CD4-positive, CD25-positive, alpha-beta regulatory T cell (primary cell): ENCODE measurements at regions not wholly inside any gene's neighbourhood (a gene's known extent, or its start where the extent isn't known, plus 50 kb on each side); places are given as distances from the start of the nearest gene placed in this dataset.

Experiments used
- ATAC-seq, 2 donors: fragments of 150-1000 bp; cut with Tn5 transposase; one replicate each; pipeline ENCODE4 v1.10.0; 2021; ENCODE audit warnings: low read depth in 2 of 2, moderate number of reproducible peaks in 2 of 2, moderate library complexity in 1 of 2
- DNase-seq, 3 donors: peaks; one replicate each; pipeline versions ENCODE4 v3.0.0 to v3.0.0-alpha.2; 2012 to 2022; ENCODE audit warnings: mixed read lengths in 1 of 3
- H3K27ac ChIP-seq: one replicate; pipeline ENCODE4 v1.7.0; 2013; ENCODE audit warnings: mild to moderate bottlenecking, low read length; ENCODE audit not compliant: insufficient read depth, poor library complexity, severe bottlenecking
- H3K27me3 ChIP-seq: one replicate; pipeline ENCODE4 v1.7.0; 2013; ENCODE audit warnings: low read length; ENCODE audit not compliant: control insufficient read depth, insufficient read depth
- H3K36me3 ChIP-seq: one replicate; pipeline ENCODE4 v1.7.0; 2013; ENCODE audit warnings: mild to moderate bottlenecking, low read length, moderate library complexity; ENCODE audit not compliant: control insufficient read depth, insufficient read depth
- H3K4me1 ChIP-seq: 2 replicates; pipeline ENCODE4 v1.7.0; 2013; ENCODE audit warnings: mild to moderate bottlenecking, low read length; ENCODE audit not compliant: insufficient read depth, control insufficient read depth, poor library complexity, severe bottlenecking
- H3K4me3 ChIP-seq: one replicate; pipeline ENCODE4 v1.7.0; 2013; ENCODE audit warnings: low read depth, mild to moderate bottlenecking, low read length, moderate library complexity
- H3K9me3 ChIP-seq, 2 experiments: 1 replicate in 1 of 2; 2 replicates in 1 of 2; pipeline ENCODE4 v1.7.0; 2013; ENCODE audit warnings: low read length in 2 of 2, mild to moderate bottlenecking in 1 of 2, moderate library complexity in 1 of 2; ENCODE audit not compliant: control insufficient read depth in 2 of 2
- H3K27ac Mint-ChIP-seq, 3 donors: one replicate each; pipeline ENCODE4 v1.8.0; 2020 to 2022; ENCODE audit warnings: mild to moderate bottlenecking in 3 of 3, mixed read lengths in 3 of 3, moderate library complexity in 2 of 3
- H3K27me3 Mint-ChIP-seq: one replicate; pipeline ENCODE4 v1.8.0; 2022; ENCODE audit warnings: mild to moderate bottlenecking, mixed read lengths
- H3K36me3 Mint-ChIP-seq: one replicate; pipeline ENCODE4 v1.8.0; 2020; ENCODE audit warnings: mixed read lengths
- H3K4me1 Mint-ChIP-seq, 4 donors: one replicate each; pipeline ENCODE4 v1.8.0; 2020 to 2022; ENCODE audit warnings: mixed read lengths in 4 of 4, mild to moderate bottlenecking in 1 of 4
- H3K4me3 Mint-ChIP-seq, 4 donors: one replicate each; pipeline ENCODE4 v1.8.0; 2020 to 2022; ENCODE audit warnings: mild to moderate bottlenecking in 4 of 4, mixed read lengths in 4 of 4, moderate library complexity in 3 of 4
- H3K9me3 Mint-ChIP-seq, 7 donors: one replicate each; pipeline ENCODE4 v1.8.0; 2020 to 2022; ENCODE audit warnings: mixed read lengths in 7 of 7, mild to moderate bottlenecking in 3 of 7, moderate library complexity in 2 of 7

DNA sequence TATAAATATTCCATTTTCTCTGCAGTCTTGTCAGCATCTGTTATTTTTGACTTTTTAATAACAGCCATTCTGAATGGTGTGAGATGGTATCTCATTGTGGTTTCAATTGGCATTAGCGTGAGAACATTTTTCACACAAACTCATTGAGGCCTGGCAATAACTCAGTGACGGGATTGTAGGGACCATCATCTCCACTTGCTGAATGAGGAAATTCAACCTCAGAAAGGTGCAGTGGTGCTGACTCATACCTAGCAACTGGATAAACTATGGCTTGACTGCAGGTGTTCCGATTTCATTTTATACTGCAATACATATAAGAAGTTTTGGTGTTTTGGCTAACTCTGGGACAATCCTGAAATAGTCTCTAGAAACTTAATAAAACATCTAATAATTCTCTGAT lies 88.3 kb upstream of the DDIT4L start:
- Histone ChIP-seq H3K4me3 (no peak overlapping the region), H3K27me3 (no peaks in the 10 kb centered on the region), H3K36me3 (no peaks in the 10 kb centered on the region), H3K4me1 (no peaks in the 10 kb centered on the region), H3K9me3 (no peaks in the 10 kb centered on the region), H3K27ac (no peak overlapping the region)
- peaks cover under 1% of the 10 kb centered on the region for H3K27me3 Mint-ChIP-seq
- ATAC-seq, result no peak
- H3K9me3 Mint-ChIP-seq, result peaks cover 0 to 3% (median 0%) of the 10 kb centered on the region in 7 donors
- no peaks in the 10 kb centered on the region for H3K4me1 Mint-ChIP-seq
- no peak overlapping the region for H3K4me3 Mint-ChIP-seq
- no peak for DNase-seq
- H3K27ac Mint-ChIP-seq, result no peak overlapping the region
- H3K36me3 Mint-ChIP-seq, result no peaks in the 10 kb centered on the region

- Mint-ChIP-seq H3K4me1 (no peaks in the 10 kb centered on the region), H3K9me3 (peaks cover 0 to 11% (median 2%) of the 10 kb centered on the region in 7 donors), H3K27me3 (peaks cover 12% of the 10 kb centered on the region), H3K4me3 (no peak overlapping the region), H3K36me3 (no peaks in the 10 kb centered on the region), H3K27ac (no peak overlapping the region)
- DNase-seq, result no peak
- H3K27ac ChIP-seq, result no peak overlapping the region
- no peak for ATAC-seq
- no peaks in the 10 kb centered on the region for H3K27me3 ChIP-seq
- no peak overlapping the region for H3K4me3 ChIP-seq
- H3K9me3 ChIP-seq, result no peaks in the 10 kb centered on the region
- H3K36me3 ChIP-seq, result no peaks in the 10 kb centered on the region
- H3K4me1 ChIP-seq, result no peaks in the 10 kb centered on the region
Observed at GRCh38 chr4:100269446-100269845, 79.2 kb upstream of the DDIT4L start.

DNA sequence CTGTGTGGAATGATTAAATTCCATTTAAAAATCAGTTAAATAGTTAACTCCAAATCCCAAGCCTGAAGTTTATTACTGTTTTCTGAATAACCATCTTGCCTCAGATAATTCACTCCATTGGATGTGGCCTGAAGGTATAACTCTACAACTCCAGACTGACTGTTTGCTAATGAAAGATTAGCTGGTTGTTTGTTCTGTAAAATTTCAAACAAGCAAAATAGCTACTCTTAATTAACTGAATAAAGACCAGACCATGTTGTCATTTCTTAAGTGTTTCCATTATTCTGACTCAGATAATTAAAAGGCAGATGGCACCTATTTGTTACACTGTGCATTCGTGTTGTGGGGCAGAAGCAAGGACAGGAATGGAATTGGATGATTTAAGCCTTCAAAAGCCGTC lies 78.5 kb upstream of the DDIT4L start:
- no peaks in the 10 kb centered on the region for H3K36me3 ChIP-seq
- H3K27ac ChIP-seq, result no peak overlapping the region
- Mint-ChIP-seq H3K36me3 (no peaks in the 10 kb centered on the region), H3K27me3 (peaks cover 12% of the 10 kb centered on the region), H3K4me3 (no peak overlapping the region), H3K27ac (no peak overlapping the region), H3K9me3 (peaks cover 0 to 15% (median 2%) of the 10 kb centered on the region in 7 donors), H3K4me1 (no peaks in the 10 kb centered on the region)
- ATAC-seq, result no peak
- peaks cover 0 to 2% of the 10 kb centered on the region in 2 experiments for H3K9me3 ChIP-seq
- no peaks in the 10 kb centered on the region for H3K27me3 ChIP-seq
- H3K4me3 ChIP-seq, result no peak overlapping the region
- H3K4me1 ChIP-seq, result no peaks in the 10 kb centered on the region
- no peak for DNase-seq

- DNase-seq (no peak), ATAC-seq (no peak)
- Mint-ChIP-seq H3K4me3 (no peak overlapping the region), H3K9me3 (peaks cover 0 to 12% (median 3%) of the 10 kb centered on the region in 7 donors), H3K27ac (no peak overlapping the region), H3K36me3 (no peaks in the 10 kb centered on the region), H3K27me3 (peaks cover 8% of the 10 kb centered on the region), H3K4me1 (no peaks in the 10 kb centered on the region)
- no peak overlapping the region for H3K27ac ChIP-seq
- H3K36me3 ChIP-seq, result no peaks in the 10 kb centered on the region
- peaks cover 0 to 2% of the 10 kb centered on the region in 2 experiments for H3K9me3 ChIP-seq
- no peak overlapping the region for H3K4me3 ChIP-seq
- H3K4me1 ChIP-seq, result no peaks in the 10 kb centered on the region
- peaks cover 2% of the 10 kb centered on the region for H3K27me3 ChIP-seq
Observed at GRCh38 chr4:100261346-100261745, 71.1 kb upstream of the DDIT4L start.

- Histone ChIP-seq H3K36me3 (no peaks in the 10 kb centered on the region), H3K4me1 (no peaks in the 10 kb centered on the region), H3K27ac (no peak overlapping the region), H3K4me3 (no peak overlapping the region), H3K9me3 (no peaks in the 10 kb centered on the region), H3K27me3 (peaks cover 2% of the 10 kb centered on the region)
- Mint-ChIP-seq H3K9me3 (peaks cover 0 to 3% (median 1%) of the 10 kb centered on the region in 7 donors), H3K4me3 (no peak overlapping the region), H3K27me3 (peaks cover 4% of the 10 kb centered on the region), H3K4me1 (no peaks in the 10 kb centered on the region), H3K27ac (no peak overlapping the region), H3K36me3 (no peaks in the 10 kb centered on the region)
- ATAC-seq, result no peak
- DNase-seq, result no peak
Observed at GRCh38 chr4:100258675-100259074, 68.4 kb upstream of the DDIT4L start.

GRCh38 chr4:100257567-100257966 lies 67.3 kb upstream of the DDIT4L start:
- no peaks in the 10 kb centered on the region for H3K36me3 ChIP-seq
- no peaks in the 10 kb centered on the region for H3K9me3 ChIP-seq
- Mint-ChIP-seq H3K4me3 (no peak overlapping the region), H3K27ac (no peak overlapping the region), H3K9me3 (peaks cover 0 to 2% (median 0%) of the 10 kb centered on the region in 7 donors), H3K4me1 (no peaks in the 10 kb centered on the region), H3K27me3 (peaks cover 4% of the 10 kb centered on the region), H3K36me3 (no peaks in the 10 kb centered on the region)
- no peak for DNase-seq
- ATAC-seq, result peak in 1 of 2 donors; percentile 34
- no peak overlapping the region for H3K4me3 ChIP-seq
- no peaks in the 10 kb centered on the region for H3K4me1 ChIP-seq
- no peak overlapping the region for H3K27ac ChIP-seq
- peaks cover 2% of the 10 kb centered on the region for H3K27me3 ChIP-seq

- H3K4me1 ChIP-seq, result no peaks in the 10 kb centered on the region
- Mint-ChIP-seq H3K4me3 (no peak overlapping the region), H3K4me1 (no peaks in the 10 kb centered on the region), H3K27me3 (peaks cover 9% of the 10 kb centered on the region), H3K9me3 (peaks cover 0 to 3% (median 2%) of the 10 kb centered on the region in 7 donors), H3K36me3 (no peaks in the 10 kb centered on the region), H3K27ac (no peak overlapping the region)
- no peak for ATAC-seq
- no peaks in the 10 kb centered on the region for H3K36me3 ChIP-seq
- DNase-seq, result no peak
- no peaks in the 10 kb centered on the region for H3K9me3 ChIP-seq
- no peaks in the 10 kb centered on the region for H3K27me3 ChIP-seq
- no peak overlapping the region for H3K27ac ChIP-seq
- no peak overlapping the region for H3K4me3 ChIP-seq
Observed at GRCh38 chr4:100254237-100254636, 64.0 kb upstream of the DDIT4L start.

- no peak overlapping the region for H3K4me3 Mint-ChIP-seq
- no peaks in the 10 kb centered on the region for H3K4me1 ChIP-seq
- H3K36me3 Mint-ChIP-seq, result no peaks in the 10 kb centered on the region
- no peaks in the 10 kb centered on the region for H3K4me1 Mint-ChIP-seq
- no peak for DNase-seq
- H3K27me3 Mint-ChIP-seq, result peaks cover 10% of the 10 kb centered on the region
- no peak for ATAC-seq
- no peak overlapping the region for H3K27ac Mint-ChIP-seq
- peaks cover 0 to 5% (median 2%) of the 10 kb centered on the region in 7 donors for H3K9me3 Mint-ChIP-seq
- H3K9me3 ChIP-seq, result no peaks in the 10 kb centered on the region
- no peak overlapping the region for H3K27ac ChIP-seq
- H3K36me3 ChIP-seq, result no peaks in the 10 kb centered on the region
- no peak overlapping the region for H3K4me3 ChIP-seq
- H3K27me3 ChIP-seq, result no peaks in the 10 kb centered on the region
Observed at GRCh38 chr4:100248476-100248875, 58.2 kb upstream of the DDIT4L start.
